SK-N-MC (cell line): ENCODE measurements at regions not wholly inside any gene's neighbourhood (a gene's known extent, or its start where the extent isn't known, plus 50 kb on each side); places are given as distances from the start of the nearest gene placed in this dataset.

ENCODE experiments used
- DNase-seq: peaks from one replicate; pipeline ENCODE4 v3.0.0-alpha.2; 2011; ENCODE audit warnings: low read depth, low spot score
- H3K27ac ChIP-seq: fragments of 200-600 bp; sonication (generic); 2 replicates; pipeline ENCODE4 v1.5.1; 2016; ENCODE audit warnings: mixed run types
- H3K36me3 ChIP-seq: fragments of 200-600 bp; sonication (generic); 2 replicates; pipeline ENCODE4 v1.6.1; 2017; ENCODE audit warnings: antibody characterized with exemption, low read length, mixed read lengths; ENCODE audit not compliant: insufficient read depth
- H3K4me3 ChIP-seq: fragments of 200-600 bp; sonication (generic); 2 replicates; pipeline ENCODE4 v1.5.1; 2016
- H3K9ac ChIP-seq: fragments of 200-600 bp; sonication (generic); 2 replicates; pipeline ENCODE4 v1.8.0; 2017; ENCODE audit warnings: mixed run types, mixed read lengths; ENCODE audit not compliant: insufficient read length
- H3K9me3 ChIP-seq: fragments of 200-600 bp; sonication (generic); 2 replicates; pipeline ENCODE4 v1.6.1; 2017; ENCODE audit warnings: low read depth, mild to moderate bottlenecking, antibody characterized with exemption, low read length, moderate library complexity, mixed read lengths
- EZH2 ChIP-seq: fragments of 200-600 bp; sonication (generic); IDR thresholded peaks from one replicate; pipeline ENCODE4 v1.6.1; 2017; ENCODE audit warnings: antibody characterized with exemption
- FOXP2 ChIP-seq: optimal IDR thresholded peaks from 2 replicates; pipeline ENCODE3; 2011; ENCODE audit warnings: mild to moderate bottlenecking, moderate library complexity; ENCODE audit not compliant: insufficient read depth; ENCODE audit errors: extremely low read length, control extremely low read depth
- POLR2AphosphoS5 ChIP-seq: IDR thresholded peaks from 2 replicates; pipeline ENCODE4 v1.6.1; 2012; ENCODE audit warnings: mild to moderate bottlenecking, low read depth, low read length, borderline replicate concordance

DNA sequence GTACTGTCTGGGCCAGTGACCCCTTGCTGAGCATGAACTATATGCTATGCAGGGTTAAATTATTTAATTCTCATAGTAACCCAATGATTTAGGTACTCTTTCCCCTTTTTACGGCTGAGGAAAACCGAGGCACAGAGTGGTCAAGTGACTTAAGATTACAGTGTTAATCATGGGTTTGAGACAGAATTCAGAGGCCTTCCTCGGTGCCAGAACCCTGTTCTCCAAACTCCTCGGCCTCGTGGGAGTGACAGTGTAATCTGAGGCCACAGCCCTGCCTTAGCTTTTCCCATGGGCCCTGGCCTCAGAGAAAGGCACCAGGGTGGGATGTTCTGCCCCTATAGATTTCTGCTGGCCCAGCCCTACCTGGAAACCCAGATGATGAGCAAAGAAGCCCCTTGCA lies 86.4 kb upstream of the ZNF648 start:
- no peak for TF ChIP-seq POLR2AphosphoS5
- no peak for TF ChIP-seq EZH2
- TF ChIP-seq FOXP2: no peak
- Histone ChIP-seq H3K27ac (no peak overlapping the region), H3K4me3 (no peak overlapping the region), H3K9me3 (no peaks in the 10 kb centered on the region), H3K9ac (no peak overlapping the region), H3K36me3 (no peaks in the 10 kb centered on the region)
- no peak for DNase-seq

GRCh38 chr1:182147136-182147820 lies 85.8 kb upstream of the ZNF648 start:
- DNase-seq: no peak
- Histone ChIP-seq H3K36me3 (no peaks in the 10 kb centered on the region), H3K9ac (no peak overlapping the region), H3K4me3 (no peak overlapping the region), H3K9me3 (no peaks in the 10 kb centered on the region), H3K27ac (no peak overlapping the region)
- no peak for TF ChIP-seq POLR2AphosphoS5
- no peak for TF ChIP-seq FOXP2
- TF ChIP-seq EZH2: no peak

DNA sequence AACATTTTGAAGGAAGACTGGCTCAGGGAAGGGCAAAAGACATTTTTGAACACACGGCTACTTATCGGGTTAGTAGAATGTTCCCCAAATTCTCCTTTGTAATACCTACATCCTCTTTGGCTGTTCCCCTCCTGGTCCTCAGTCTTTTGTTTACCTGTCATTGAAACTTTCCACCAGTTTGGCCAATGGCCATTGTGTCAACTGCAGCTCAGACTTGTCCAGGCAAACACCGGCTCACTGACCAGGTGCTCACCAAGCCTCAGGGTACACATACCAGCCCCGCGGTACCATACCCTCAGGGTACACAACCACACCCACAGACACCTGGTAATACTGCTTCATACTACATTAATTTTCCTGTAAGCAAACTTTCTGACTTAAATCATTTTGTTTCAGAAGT lies 84.8 kb upstream of the ZNF648 start:
- Histone ChIP-seq H3K27ac (no peak overlapping the region), H3K9ac (no peak overlapping the region), H3K36me3 (no peaks in the 10 kb centered on the region), H3K4me3 (no peak overlapping the region), H3K9me3 (no peaks in the 10 kb centered on the region)
- no peak for DNase-seq
- TF ChIP-seq POLR2AphosphoS5: no peak
- TF ChIP-seq EZH2: no peak
- TF ChIP-seq FOXP2: no peak

DNA sequence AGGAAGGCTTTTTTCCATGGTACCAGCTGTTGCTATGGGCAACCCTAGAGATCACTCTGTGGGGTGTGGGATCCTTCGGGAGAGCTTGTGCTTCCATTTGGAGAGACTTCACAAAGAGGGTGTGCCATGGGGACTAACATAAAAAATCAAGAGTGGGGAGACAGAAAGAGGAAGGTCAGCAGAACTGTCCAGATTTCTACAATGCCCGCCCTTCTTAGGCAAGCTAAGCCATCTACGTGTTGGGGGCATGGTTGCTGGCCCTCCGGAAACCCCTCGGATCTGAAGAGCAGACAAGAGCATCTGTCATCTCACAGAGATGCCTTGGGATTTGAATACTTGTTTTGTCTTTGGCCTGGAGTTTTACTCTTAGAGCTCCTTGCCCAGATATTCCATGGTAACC lies 83.9 kb upstream of the ZNF648 start:
- no peaks in the 10 kb centered on the region for H3K36me3 ChIP-seq
- no peak for TF ChIP-seq FOXP2
- no peak for TF ChIP-seq EZH2
- no peak for TF ChIP-seq POLR2AphosphoS5

GRCh38 chr1:182144646-182145030 lies 83.1 kb upstream of the ZNF648 start:
- Histone ChIP-seq H3K36me3 (no peaks in the 10 kb centered on the region), H3K27ac (no peak overlapping the region), H3K9me3 (no peaks in the 10 kb centered on the region), H3K4me3 (no peak overlapping the region), H3K9ac (no peak overlapping the region)
- TF ChIP-seq EZH2 (no peak), POLR2AphosphoS5 (no peak), FOXP2 (no peak)
- DNase-seq: no peak

More for the DNA sequence above, 83.9 kb upstream of the ZNF648 start:
- Histone ChIP-seq H3K9ac (no peak overlapping the region), H3K27ac (no peak overlapping the region), H3K9me3 (no peaks in the 10 kb centered on the region), H3K4me3 (no peak overlapping the region)
- DNase-seq: no peak

DNA sequence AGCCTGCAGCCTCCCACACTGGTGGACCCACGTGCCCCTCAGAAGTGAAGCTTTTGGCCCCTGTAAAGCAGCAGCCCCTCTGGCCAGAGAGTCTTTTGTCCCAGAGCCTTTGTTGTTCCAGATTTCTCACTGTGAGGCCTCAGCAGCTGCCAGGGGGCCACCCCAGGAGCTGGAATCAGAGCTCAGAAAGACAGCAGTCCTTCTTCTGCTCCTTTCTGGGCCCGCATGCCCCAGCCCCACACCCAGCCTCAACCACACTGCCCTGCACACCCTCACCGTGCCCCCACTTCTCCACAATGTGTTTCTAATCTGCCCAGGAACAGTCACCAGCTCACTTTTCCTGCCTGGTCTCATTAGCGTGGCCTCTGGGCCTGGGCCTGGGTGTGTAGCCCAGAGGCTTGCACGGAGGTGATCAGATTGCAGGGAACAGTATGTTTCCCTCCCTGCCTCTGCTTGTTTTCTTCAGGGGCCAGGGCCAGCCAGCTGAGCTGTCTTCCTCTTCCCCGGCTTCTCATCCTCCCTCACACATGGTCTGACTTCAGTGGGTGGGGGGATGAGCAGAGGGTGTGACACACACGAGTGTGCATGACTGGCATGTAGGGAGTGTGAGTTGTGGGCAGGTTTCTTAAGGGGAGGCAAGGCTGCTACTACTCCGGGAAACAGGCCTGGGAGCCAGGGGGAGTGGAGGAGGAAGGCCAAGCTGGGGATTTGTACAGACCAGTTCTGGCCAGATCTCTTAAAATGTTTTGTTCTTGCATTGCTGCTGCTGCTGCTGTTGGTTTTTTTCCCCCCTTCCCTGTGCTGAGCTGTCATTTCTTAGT lies 82.5 kb upstream of the ZNF648 start:
- Histone ChIP-seq H3K4me3 (no peak overlapping the region), H3K27ac (no peak overlapping the region)

DNA sequence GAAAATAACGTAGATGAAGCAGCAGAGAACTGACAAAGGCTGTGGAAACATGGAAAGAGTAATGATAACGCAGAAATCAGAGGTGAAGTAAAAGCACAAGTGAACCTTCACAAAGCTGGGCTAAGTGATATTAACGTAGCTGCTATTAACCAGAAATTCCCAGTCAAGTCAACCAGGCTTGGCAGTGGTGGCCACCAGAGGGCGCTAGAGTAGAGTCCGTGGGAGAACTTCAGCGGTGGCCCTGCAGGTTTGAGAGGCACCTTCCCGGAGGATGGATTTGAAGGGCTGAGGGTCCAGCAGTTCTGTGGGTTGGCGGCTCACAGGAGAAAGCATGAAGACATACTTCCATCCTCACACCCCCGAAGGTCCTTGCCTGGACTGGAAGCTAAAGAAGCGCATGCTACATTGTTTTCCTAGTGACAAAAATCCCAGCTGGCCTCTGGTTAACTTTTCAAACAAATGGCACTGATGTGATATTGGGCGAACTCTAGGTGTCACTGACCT lies 81.7 kb upstream of the ZNF648 start:
- H3K36me3 ChIP-seq: no peaks in the 10 kb centered on the region
- DNase-seq: peak; percentile 26
- no peak overlapping the region for H3K9ac ChIP-seq
- no peaks in the 10 kb centered on the region for H3K9me3 ChIP-seq
- H3K4me3 ChIP-seq: no peak overlapping the region
- H3K27ac ChIP-seq: no peak overlapping the region
- TF ChIP-seq EZH2: no peak
- TF ChIP-seq POLR2AphosphoS5: no peak
- TF ChIP-seq FOXP2: no peak

More for the DNA sequence above, 82.5 kb upstream of the ZNF648 start:
- no peak overlapping the region for H3K9ac ChIP-seq
- H3K9me3 ChIP-seq: no peaks in the 10 kb centered on the region
- H3K36me3 ChIP-seq: no peaks in the 10 kb centered on the region
- no peak for TF ChIP-seq POLR2AphosphoS5
- no peak for TF ChIP-seq EZH2
- no peak for TF ChIP-seq FOXP2
- no peak for DNase-seq

DNA sequence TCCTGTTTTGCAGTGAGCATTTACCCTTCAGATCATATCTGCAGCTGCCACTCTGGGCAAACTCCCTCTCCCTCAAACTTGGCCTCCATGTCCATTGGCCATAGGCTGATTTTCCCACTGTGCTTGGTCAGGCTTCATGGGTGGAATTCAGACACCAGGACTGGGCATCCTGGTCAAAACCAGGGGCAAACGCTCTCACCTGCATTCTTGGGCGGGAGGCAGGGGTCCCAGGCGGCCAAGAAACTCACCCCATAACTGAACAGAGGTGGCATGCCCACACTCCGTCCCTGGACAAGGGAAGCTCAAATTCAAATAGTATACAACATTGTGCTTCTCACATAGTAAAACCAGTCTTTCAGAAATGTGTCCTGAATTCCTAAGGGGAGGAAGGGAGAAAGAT lies 81.1 kb upstream of the ZNF648 start:
- Histone ChIP-seq H3K9ac (no peak overlapping the region), H3K27ac (no peak overlapping the region)
- no peak for DNase-seq

More for the DNA sequence above, 81.1 kb upstream of the ZNF648 start:
- no peaks in the 10 kb centered on the region for H3K9me3 ChIP-seq
- no peak overlapping the region for H3K4me3 ChIP-seq
- TF ChIP-seq POLR2AphosphoS5 (no peak), FOXP2 (no peak), EZH2 (no peak)
- H3K36me3 ChIP-seq: no peaks in the 10 kb centered on the region
